ENCODE measurements at regions not wholly inside any gene's neighbourhood (a gene's known extent, or its start where the extent isn't known, plus 50 kb on each side); places are given as distances from the start of the nearest gene placed in this dataset.
"Not testable (repeated sequence)": the region's sequence is repeated elsewhere in the genome, so short reads cannot be mapped to it uniquely, and the experiment has no call there.

DNA sequence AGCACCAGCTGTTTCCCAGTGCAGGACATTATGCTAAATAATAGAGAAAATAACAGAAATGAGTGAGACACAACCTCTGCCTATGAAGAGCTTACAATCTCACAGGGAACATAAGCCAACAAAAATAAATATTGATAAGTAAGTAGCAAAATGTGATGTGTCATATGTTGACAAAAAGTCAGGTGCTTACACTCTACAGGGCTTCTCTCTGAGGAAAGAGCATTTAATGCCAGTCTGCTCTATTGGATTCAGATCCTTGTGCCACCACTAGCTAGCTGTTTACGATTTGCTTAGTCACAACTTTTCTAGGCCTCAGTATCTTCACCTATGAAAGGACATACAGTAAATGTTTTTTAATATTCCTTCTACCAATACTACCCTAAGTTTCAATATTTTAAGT is 500.9 kb upstream of the NAALADL2 start:
- Histone ChIP-seq H3K4me3 (ENCODE audit: low read length) (no peak overlapping the region), H3K9me3 (ENCODE audit: insufficient read depth, low read depth, low read length) (no peaks in the 10 kb centered on the region), H3K27ac (ENCODE audit: low read depth, low read length) (no peak overlapping the region), H3K4me1 (ENCODE audit: insufficient read depth, low read length) (no peaks in the 10 kb centered on the region), H3K27me3 (ENCODE audit: insufficient read depth, low read length) (no peaks in the 10 kb centered on the region), H3K9ac (ENCODE audit: low read depth, low read length) (no peak overlapping the region), H3K36me3 (ENCODE audit: insufficient read depth, low read length) (no peaks in the 10 kb centered on the region)
- WGBS, result 100% methylated on average over 1 of the region's 1 CpG

DNA sequence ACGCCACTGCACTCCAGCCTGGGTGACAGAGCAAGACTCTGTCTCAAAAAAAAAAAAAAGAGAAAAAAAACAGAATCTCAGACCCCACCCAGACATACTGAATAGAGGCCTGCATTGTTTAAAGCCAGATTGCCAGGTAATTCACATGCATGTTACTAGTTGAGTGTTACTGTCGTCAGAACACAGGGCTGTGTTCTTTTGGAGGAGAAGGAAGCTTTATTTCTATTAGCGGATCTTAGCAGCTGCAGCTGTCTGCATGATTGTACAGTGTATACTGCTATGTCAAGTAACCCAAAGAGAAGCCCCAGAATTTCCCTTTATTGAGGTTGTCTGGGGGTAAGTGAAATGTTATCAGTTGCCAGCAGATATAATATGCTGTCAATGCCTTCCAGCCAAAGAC is 496.6 kb upstream of the NAALADL2 start:
- Histone ChIP-seq H3K4me1 (ENCODE audit: insufficient read depth, low read length) (no peaks in the 10 kb centered on the region), H3K27me3 (ENCODE audit: insufficient read depth, low read length) (no peaks in the 10 kb centered on the region), H3K27ac (ENCODE audit: low read depth, low read length) (no peak overlapping the region), H3K9ac (ENCODE audit: low read depth, low read length) (no peak overlapping the region), H3K9me3 (ENCODE audit: insufficient read depth, low read depth, low read length) (no peaks in the 10 kb centered on the region), H3K4me3 (ENCODE audit: low read length) (no peak overlapping the region), H3K36me3 (ENCODE audit: insufficient read depth, low read length) (no peaks in the 10 kb centered on the region)
- 89% methylated on average over 3 of the region's 3 CpGs for WGBS

DNA sequence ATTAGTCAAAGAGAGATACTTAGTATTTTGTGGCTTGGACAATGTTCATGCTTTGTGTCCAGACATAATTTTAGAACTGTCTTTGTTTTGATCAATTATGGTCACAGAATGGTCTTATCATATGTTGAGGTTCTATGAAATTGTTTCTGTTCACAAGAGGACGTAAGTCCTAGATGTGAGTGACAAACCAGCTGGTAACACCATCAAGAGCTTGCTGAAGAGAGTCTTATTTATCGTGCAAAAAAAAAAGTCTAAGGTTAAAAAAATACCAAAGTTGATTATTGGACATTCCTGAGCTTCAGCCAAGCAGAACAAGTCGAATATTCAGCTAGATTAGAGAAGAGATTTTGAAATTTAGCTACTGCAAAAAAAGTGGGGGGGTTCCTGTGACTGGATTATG is 495.9 kb upstream of the NAALADL2 start:
- no peak overlapping the region for H3K4me3 ChIP-seq (ENCODE audit: low read length)
- H3K36me3 ChIP-seq (ENCODE audit: insufficient read depth, low read length), result no peaks in the 10 kb centered on the region
- H3K9ac ChIP-seq (ENCODE audit: low read depth, low read length), result no peak overlapping the region
- no peaks in the 10 kb centered on the region for H3K9me3 ChIP-seq (ENCODE audit: insufficient read depth, low read depth, low read length)
- no peak overlapping the region for H3K27ac ChIP-seq (ENCODE audit: low read depth, low read length)
- H3K27me3 ChIP-seq (ENCODE audit: insufficient read depth, low read length), result no peaks in the 10 kb centered on the region
- H3K4me1 ChIP-seq (ENCODE audit: insufficient read depth, low read length), result no peaks in the 10 kb centered on the region
- 72% methylated on average over 2 of the region's 3 CpGs for WGBS

DNA sequence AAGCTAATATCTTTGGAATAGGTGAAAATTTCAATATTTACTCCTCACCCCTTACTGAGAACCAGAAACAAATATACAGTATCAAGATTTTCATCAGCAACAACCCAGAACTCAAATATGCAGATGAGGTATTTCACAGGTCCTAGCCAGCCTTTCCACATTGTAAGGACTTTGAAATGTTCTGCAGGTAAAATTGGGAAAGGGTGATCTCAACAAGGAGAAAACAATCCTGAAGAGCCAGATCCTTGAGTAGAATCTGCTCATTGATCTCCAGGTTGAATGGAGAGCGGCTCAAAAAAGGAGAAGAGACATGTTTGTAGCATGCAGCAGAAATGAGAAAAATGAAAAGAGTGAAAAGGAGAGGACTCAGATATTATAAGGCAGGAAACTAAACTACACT is 493.3 kb upstream of the NAALADL2 start:
- no peaks in the 10 kb centered on the region for H3K36me3 ChIP-seq (ENCODE audit: insufficient read depth, low read length)
- WGBS, result 93% methylated on average over 1 of the region's 1 CpG
- H3K4me3 ChIP-seq (ENCODE audit: low read length), result no peak overlapping the region
- H3K27ac ChIP-seq (ENCODE audit: low read depth, low read length), result no peak overlapping the region
- no peak overlapping the region for H3K9ac ChIP-seq (ENCODE audit: low read depth, low read length)
- H3K9me3 ChIP-seq (ENCODE audit: insufficient read depth, low read depth, low read length), result no peaks in the 10 kb centered on the region
- H3K4me1 ChIP-seq (ENCODE audit: insufficient read depth, low read length), result no peaks in the 10 kb centered on the region
- H3K27me3 ChIP-seq (ENCODE audit: insufficient read depth, low read length), result no peaks in the 10 kb centered on the region

DNA sequence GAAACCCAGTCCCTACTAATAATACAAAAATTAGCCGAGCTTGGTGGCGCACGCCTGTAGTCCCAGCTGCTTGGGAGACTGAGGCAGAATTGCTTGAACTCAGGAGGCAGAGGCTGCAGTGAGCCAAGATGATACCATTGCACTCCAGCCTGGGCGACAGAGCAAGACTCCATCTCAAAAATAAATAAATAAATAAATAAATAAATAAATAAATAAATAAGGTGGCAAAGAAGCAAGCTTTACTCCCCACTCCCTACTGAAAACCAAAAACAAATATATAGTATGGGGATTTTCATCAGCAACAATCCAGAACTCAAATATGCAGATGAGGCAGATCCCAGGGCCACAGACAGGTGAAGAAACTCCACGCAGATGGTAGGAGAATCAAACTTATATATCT is 492.2 kb upstream of the NAALADL2 start:
- WGBS, result 77% methylated on average over 4 of the region's 5 CpGs
- H3K36me3 ChIP-seq (ENCODE audit: insufficient read depth, low read length); H3K9me3 ChIP-seq (ENCODE audit: insufficient read depth, low read depth, low read length); H3K27me3 ChIP-seq (ENCODE audit: insufficient read depth, low read length); H3K9ac ChIP-seq (ENCODE audit: low read depth, low read length); H3K4me1 ChIP-seq (ENCODE audit: insufficient read depth, low read length); H3K27ac ChIP-seq (ENCODE audit: low read depth, low read length); H3K4me3 ChIP-seq (ENCODE audit: low read length): not testable (repeated sequence)

DNA sequence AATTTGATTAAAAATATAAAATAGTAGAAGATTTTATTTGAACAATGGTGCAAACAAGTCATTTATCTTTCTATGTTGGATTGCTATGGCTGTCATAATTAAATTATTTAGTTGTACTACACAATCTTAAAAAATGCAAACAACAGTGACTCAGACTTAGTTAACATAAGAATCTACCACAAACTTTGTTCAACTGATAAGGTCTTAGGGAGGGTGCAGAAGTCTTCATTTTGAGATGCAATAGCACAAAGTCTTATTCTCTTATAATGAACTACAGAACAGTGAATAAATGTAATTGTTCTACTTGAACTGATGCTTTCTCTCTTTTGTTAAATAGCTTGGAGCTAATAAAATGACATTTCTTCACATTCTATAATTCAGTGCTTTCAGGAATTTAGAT is 482.8 kb upstream of the NAALADL2 start:
- H3K9ac ChIP-seq (ENCODE audit: low read depth, low read length), result no peak overlapping the region
- H3K9me3 ChIP-seq (ENCODE audit: insufficient read depth, low read depth, low read length), result no peaks in the 10 kb centered on the region
- H3K27ac ChIP-seq (ENCODE audit: low read depth, low read length), result no peak overlapping the region
- no peaks in the 10 kb centered on the region for H3K36me3 ChIP-seq (ENCODE audit: insufficient read depth, low read length)
- H3K4me3 ChIP-seq (ENCODE audit: low read length), result no peak overlapping the region
- no peaks in the 10 kb centered on the region for H3K27me3 ChIP-seq (ENCODE audit: insufficient read depth, low read length)
- H3K4me1 ChIP-seq (ENCODE audit: insufficient read depth, low read length), result no peaks in the 10 kb centered on the region

DNA sequence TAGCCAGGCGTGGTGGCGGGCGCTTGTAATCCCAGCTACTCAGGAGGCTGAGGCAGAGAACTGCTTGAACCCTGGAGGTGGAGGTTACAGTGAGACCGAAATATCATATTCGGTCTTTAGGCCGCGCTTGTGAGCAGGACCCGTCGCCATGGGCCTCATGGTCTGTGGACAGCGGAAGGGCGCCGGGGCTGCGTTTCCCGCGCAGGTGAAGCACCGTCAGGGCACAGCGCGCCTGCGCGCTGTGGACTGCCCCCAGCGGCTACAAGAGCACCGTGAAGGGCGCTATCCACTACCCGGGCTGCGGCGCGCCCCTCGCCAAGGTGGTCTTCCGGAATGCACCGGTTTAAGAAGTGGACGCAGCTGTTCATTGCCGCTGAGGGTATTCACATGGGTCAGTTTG is 482.0 kb upstream of the NAALADL2 start:
- Histone ChIP-seq H3K27me3 (ENCODE audit: insufficient read depth, low read length) (no peaks in the 10 kb centered on the region), H3K4me3 (ENCODE audit: low read length) (no peak overlapping the region), H3K9me3 (ENCODE audit: insufficient read depth, low read depth, low read length) (no peaks in the 10 kb centered on the region), H3K27ac (ENCODE audit: low read depth, low read length) (no peak overlapping the region), H3K36me3 (ENCODE audit: insufficient read depth, low read length) (no peaks in the 10 kb centered on the region), H3K4me1 (ENCODE audit: insufficient read depth, low read length) (no peaks in the 10 kb centered on the region), H3K9ac (ENCODE audit: low read depth, low read length) (no peak overlapping the region)
- 97% methylated on average over 32 of the region's 32 CpGs for WGBS

DNA sequence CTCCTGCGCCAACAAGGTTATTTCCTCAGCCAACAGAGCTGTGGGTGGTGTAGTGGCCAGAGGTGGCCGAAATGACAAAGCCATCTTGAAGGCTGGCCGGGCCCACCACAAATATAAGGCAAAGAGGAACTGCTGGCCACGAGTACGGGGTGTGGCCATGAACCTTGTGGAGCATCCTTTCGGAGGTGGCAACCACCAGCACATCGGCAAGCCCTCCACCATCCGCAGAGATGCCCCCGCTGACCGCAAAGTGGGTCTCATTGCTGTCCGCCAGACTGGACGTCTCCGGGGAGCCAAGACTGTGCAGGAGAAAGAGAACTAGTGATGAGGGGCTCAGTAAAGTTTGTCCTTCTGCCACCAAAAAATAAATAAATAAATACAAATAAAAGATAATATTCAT is 481.4 kb upstream of the NAALADL2 start:
- no peaks in the 10 kb centered on the region for H3K9me3 ChIP-seq (ENCODE audit: insufficient read depth, low read depth, low read length)
- H3K27ac ChIP-seq (ENCODE audit: low read depth, low read length), result no peak overlapping the region
- H3K4me1 ChIP-seq (ENCODE audit: insufficient read depth, low read length), result no peaks in the 10 kb centered on the region
- WGBS, result 96% methylated on average over 13 of the region's 13 CpGs
- H3K36me3 ChIP-seq (ENCODE audit: insufficient read depth, low read length), result no peaks in the 10 kb centered on the region
- no peak overlapping the region for H3K9ac ChIP-seq (ENCODE audit: low read depth, low read length)
- H3K27me3 ChIP-seq (ENCODE audit: insufficient read depth, low read length), result no peaks in the 10 kb centered on the region
- no peak overlapping the region for H3K4me3 ChIP-seq (ENCODE audit: low read length)

DNA sequence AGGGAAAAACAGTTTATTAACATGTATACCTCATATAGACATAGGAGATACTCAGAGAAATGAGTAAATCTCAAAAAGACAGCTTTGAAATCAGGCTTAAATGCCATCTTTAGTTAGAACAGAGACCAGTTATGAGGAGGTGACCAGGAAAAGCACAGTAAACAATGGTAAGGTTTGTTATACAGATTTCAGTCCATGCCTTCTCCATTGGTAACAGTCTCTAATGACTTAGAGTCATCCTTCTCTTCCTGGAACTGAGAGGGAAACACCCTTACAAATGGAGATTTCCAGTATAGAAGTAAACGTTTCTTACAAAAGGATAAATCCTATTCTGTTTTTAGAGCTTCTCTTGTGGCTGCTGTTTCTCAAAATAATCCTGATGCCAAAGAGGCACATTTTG is 476.3 kb upstream of the NAALADL2 start:
- WGBS, result 70% methylated on average over 1 of the region's 1 CpG
- Histone ChIP-seq H3K4me3 (ENCODE audit: low read length) (no peak overlapping the region), H3K4me1 (ENCODE audit: insufficient read depth, low read length) (peaks cover 5% of the 10 kb centered on the region; the same call in 1 of the 2 replicates), H3K9me3 (ENCODE audit: insufficient read depth, low read depth, low read length) (no peaks in the 10 kb centered on the region), H3K27ac (ENCODE audit: low read depth, low read length) (no peak overlapping the region), H3K9ac (ENCODE audit: low read depth, low read length) (no peak overlapping the region), H3K27me3 (ENCODE audit: insufficient read depth, low read length) (no peaks in the 10 kb centered on the region), H3K36me3 (ENCODE audit: insufficient read depth, low read length) (no peaks in the 10 kb centered on the region)

DNA sequence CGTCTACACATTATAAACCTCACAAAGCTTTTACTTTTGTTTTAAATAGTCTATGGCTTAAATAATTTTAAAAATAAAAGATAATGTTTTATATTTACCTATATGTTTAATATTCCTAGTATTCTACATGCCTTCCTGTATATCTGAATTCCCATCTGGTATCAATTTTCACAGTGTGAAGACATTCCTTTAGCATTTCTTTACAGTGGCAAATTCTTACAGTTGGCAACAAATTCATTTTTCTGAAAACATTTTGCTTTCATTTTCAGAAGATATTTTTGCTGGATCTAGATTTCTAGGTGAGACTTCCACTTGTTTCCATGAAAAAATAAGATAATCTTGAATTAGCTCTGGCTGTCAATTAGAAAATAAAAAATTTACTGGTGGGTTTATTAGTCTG is 471.4 kb upstream of the NAALADL2 start:
- WGBS, result no CpG with 5 or more reads among the region's 1 CpG
- Histone ChIP-seq H3K36me3 (ENCODE audit: insufficient read depth, low read length) (no peaks in the 10 kb centered on the region), H3K4me1 (ENCODE audit: insufficient read depth, low read length) (peaks cover 5% of the 10 kb centered on the region; the same call in 1 of the 2 replicates), H3K4me3 (ENCODE audit: low read length) (no peak overlapping the region), H3K27ac (ENCODE audit: low read depth, low read length) (no peak overlapping the region), H3K9ac (ENCODE audit: low read depth, low read length) (no peak overlapping the region), H3K27me3 (ENCODE audit: insufficient read depth, low read length) (no peaks in the 10 kb centered on the region), H3K9me3 (ENCODE audit: insufficient read depth, low read depth, low read length) (peaks cover 11% of the 10 kb centered on the region; the same call in 1 of the 2 replicates)

DNA sequence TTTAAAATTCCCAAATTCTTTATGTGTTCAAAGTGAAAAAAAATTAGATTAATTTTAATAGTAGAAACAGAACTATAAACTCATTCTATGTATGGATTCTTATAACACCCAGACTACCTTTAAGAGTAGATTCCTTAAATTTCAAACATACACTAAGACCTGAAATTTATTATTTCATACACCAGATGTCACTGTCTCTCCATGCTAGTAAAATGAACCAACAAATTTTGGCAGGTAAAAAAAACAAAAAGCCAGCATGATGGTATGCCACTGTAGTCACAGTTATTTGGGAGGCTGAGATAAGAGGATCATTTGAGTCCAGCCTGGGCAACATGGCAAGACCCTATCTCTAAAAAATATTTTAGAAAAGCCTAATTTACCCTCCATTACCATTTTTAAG is 461.3 kb upstream of the NAALADL2 start:
- Histone ChIP-seq H3K27ac (ENCODE audit: low read depth, low read length) (no peak overlapping the region), H3K9me3 (ENCODE audit: insufficient read depth, low read depth, low read length) (no peaks in the 10 kb centered on the region), H3K36me3 (ENCODE audit: insufficient read depth, low read length) (no peaks in the 10 kb centered on the region), H3K4me3 (ENCODE audit: low read length) (no peak overlapping the region), H3K27me3 (ENCODE audit: insufficient read depth, low read length) (no peaks in the 10 kb centered on the region), H3K9ac (ENCODE audit: low read depth, low read length) (no peak overlapping the region), H3K4me1 (ENCODE audit: insufficient read depth, low read length) (no peaks in the 10 kb centered on the region)

DNA sequence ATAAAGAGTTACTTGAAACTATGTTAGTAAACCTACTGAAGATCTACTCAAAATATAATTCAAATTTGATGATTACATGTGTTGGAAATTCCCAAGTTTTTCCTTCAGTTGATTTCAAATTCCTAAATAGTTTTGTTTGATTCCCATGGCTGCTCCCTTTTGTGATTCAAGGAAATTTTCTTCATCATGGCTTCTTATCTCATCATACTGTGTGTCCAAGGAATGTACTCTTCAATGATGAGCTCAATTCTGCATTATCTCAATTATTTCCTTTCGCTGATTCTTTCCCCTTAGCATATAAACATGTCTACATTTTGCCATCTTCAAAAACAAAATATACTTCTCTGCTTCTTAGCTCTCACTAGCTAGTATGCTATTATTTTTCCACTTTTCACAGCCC is 460.4 kb upstream of the NAALADL2 start:
- no peak overlapping the region for H3K4me3 ChIP-seq (ENCODE audit: low read length)
- H3K9me3 ChIP-seq (ENCODE audit: insufficient read depth, low read depth, low read length), result no peaks in the 10 kb centered on the region
- H3K9ac ChIP-seq (ENCODE audit: low read depth, low read length), result no peak overlapping the region
- no peaks in the 10 kb centered on the region for H3K27me3 ChIP-seq (ENCODE audit: insufficient read depth, low read length)
- no peaks in the 10 kb centered on the region for H3K36me3 ChIP-seq (ENCODE audit: insufficient read depth, low read length)
- 97% methylated on average over 1 of the region's 1 CpG for WGBS
- no peak overlapping the region for H3K27ac ChIP-seq (ENCODE audit: low read depth, low read length)
- H3K4me1 ChIP-seq (ENCODE audit: insufficient read depth, low read length), result no peaks in the 10 kb centered on the region
